GM19238 (cell line): ENCODE measurements at regions not wholly inside any gene's neighbourhood (a gene's known extent, or its start where the extent isn't known, plus 50 kb on each side); places are given as distances from the start of the nearest gene placed in this dataset.

Experiments
- DNase-seq: peaks from one replicate; pipeline ENCODE4 v3.0.0; 2011; ENCODE audit warnings: low spot score; ENCODE audit not compliant: insufficient read length

DNA sequence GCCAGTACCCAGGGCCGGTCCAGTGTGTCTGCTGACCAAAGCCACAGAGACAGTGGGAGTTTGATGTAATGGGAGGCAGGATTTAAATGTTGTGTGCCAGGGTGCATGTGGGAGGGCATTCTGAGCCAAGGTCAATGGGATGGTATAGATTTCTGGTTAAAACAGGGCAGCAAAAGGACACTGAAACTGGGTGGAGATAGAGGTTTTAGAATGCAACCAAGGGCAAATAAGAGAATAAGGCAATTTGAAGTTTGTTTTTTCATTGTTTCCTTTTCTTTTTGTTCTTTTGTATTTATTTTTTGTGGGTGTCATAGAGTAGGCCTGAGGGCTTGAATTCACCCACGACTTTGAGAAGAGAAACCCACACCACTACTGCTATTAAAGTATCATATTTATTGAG, 65.5 kb upstream of the CLINT1 start:
- no peak for DNase-seq

GRCh38 chr5:157923765-157924164, 64.8 kb upstream of the CLINT1 start:
- no peak for DNase-seq

DNA sequence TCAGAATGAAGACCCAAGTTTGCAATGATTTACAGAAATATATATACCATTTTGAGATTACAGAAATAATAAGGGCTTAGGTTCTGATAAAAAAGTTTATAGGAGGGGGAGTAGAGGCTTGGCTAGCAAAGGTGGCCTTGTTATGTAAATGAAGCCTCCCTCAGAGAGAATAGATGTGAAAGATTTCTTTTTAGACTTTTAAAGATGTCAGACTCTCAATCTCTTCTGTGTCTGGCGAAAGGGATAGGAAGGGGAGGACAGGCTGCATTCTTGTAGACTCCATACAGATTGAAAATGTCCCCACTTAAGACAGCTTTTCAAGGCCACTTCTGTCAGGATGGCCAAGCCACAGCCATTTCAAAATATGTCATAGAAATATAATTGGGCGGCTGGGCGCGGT, 63.1 kb upstream of the CLINT1 start:
- DNase-seq: no peak

- no peak for DNase-seq
These were observed 61.9 kb upstream of the CLINT1 start for GRCh38 chr5:157920828-157921170.

DNA sequence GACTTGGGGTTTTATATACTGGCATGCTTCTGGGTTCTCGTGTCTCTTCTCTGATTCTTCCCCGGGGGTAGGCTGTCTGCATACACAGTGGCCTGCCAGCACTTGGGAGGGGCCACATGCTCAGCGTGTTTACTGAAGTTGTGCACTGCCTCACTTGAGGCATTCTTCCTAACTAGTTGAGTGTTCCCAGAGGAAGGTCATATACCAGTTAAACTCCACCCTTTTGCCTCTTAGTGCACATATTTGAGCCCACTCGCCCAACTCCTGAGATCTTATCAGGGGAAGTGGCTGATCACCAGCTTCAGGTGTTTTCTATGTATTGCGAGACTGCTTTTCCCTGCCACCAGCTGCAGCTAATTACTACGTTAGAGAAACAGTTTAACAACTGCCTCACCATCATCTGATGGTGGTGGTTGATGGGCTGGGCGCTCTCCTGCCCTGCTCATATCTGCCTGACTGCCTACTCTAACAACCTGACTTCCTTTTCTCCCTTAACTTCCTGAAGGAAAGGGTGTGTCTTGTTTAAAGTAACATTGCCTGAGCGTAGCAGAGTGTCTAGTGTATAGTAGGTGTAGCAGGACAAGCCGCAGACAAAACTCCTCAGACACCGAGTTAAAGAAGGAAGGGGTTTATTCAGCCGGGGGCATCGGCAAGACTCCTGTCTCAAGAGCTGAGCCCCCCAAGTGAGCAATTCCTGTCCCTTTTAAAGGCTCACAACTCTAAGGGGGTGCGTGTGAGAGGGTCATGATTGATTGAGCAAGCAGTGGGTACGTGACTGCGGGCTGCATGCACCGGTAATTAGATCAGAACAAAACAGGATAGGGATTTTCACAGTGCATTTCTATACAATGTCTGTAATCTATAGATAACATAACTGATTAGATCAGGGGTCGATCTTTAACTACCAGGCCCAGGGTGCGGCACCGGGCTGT, 60.1 kb upstream of the CLINT1 start:
- DNase-seq: no peak

GRCh38 chr5:157917899-157918809, 59.2 kb upstream of the CLINT1 start:
- peak; percentile 10 for DNase-seq

- DNase-seq: no peak
These were observed 58.5 kb upstream of the CLINT1 start for GRCh38 chr5:157917491-157917890.

DNA sequence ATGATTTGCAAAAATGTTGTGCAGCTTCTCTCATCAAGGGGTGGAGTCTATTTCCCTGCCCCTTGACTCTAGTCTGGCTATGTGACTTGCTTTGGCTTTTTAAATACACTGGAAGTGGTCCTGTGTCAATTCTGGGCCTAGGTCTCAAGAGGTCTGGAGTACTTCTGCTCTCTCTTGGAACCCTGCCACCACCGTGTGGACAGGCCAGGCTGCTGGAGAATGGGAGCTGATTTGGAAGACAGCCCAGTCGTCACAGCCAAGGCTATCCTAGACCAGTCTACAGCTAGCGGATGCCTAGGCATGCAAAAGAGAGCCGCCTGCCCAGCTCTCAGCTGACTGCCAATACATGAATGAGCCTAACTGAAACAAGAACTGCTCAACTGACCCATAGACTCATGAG, 56.7 kb upstream of the CLINT1 start:
- no peak for DNase-seq

DNA sequence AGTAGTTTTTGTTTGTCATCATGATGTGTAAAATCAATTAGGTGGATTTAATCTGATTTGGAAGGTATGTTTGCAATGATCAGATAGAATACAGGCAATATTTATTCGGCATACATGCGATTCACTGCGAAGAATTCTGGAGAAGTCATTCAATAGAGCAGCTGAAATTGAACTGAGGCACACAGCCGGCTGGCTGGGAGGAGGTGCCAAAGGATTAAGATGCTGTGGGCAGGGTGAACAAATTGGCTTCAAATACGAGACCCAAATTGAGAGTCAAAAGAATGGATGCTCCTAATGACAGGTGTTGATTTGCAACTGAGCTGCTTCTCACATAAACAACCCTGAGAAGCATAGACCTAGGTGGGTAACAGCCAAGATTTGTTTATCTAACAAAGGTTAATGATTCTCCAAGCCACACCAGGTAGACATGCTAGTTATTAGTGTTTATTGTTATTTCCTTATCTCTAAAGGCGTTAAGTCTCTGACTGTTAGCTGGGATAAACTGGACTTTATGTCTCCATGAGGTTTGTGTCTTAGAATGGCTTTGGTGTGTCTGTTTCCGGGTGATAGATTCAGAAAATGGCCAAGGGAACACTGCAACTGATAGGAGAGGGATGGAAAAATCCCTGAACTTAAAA, 55.3 kb upstream of the CLINT1 start:
- DNase-seq: no peak

GRCh38 chr5:157913575-157913974, 54.6 kb upstream of the CLINT1 start:
- no peak for DNase-seq

- DNase-seq: no peak
These were observed 53.8 kb upstream of the CLINT1 start for GRCh38 chr5:157912621-157913325.

DNA sequence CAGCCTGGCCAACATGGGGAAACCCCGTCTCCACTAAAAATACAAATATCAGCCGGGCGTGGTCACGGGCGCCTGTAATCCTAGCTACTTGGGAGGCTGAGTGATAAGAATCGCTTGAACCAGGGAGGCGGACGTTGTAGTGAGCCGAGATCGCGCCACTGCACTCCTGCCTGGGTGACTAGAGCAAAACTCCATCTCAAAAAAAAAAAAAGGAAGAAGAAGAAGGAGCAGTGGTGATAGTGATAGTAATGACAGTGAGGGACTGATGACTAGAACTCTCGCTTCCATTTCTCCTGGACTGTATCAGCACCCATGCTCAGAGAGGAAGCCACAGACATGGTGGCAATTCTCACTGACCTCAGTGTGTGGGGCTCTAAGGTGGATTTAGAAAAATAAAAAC, 52.6 kb upstream of the CLINT1 start:
- no peak for DNase-seq
